NCI-H510A treated with DMSO at 0.1 percent for 48 hours (cell line): ENCODE measurements at regions not wholly inside any gene's neighbourhood (a gene's known extent, or its start where the extent isn't known, plus 50 kb on each side); places are given as distances from the start of the nearest gene placed in this dataset.
"Not testable (repeated sequence)": the region's sequence is repeated elsewhere in the genome, so short reads cannot be mapped to it uniquely, and the experiment has no call there.

Experiments
- DNase-seq: peaks from one replicate; lab custom pipeline; 2025; lab: John Stamatoyannopoulos, UW

GRCh38 chr9:745761-746380 lies 95.6 kb upstream of the DMRT1 start:
- no peak for DNase-seq

- DNase-seq = no peak
Measured at GRCh38 chr9:746661-747434, 94.6 kb upstream of the DMRT1 start.

GRCh38 chr9:747567-747966 lies 93.9 kb upstream of the DMRT1 start:
- DNase-seq = no peak

- no peak for DNase-seq
Measured at GRCh38 chr9:748861-749497, 92.5 kb upstream of the DMRT1 start.

GRCh38 chr9:749716-750115 lies 91.8 kb upstream of the DMRT1 start:
- DNase-seq = no peak

GRCh38 chr9:750249-750967 lies 91.1 kb upstream of the DMRT1 start:
- DNase-seq = no peak

GRCh38 chr9:751137-752051 lies 90.1 kb upstream of the DMRT1 start:
- no peak for DNase-seq

- DNase-seq = no peak
Measured at GRCh38 chr9:752201-752600, 89.3 kb upstream of the DMRT1 start.

- no peak for DNase-seq
Measured at GRCh38 chr9:752681-753200, 88.8 kb upstream of the DMRT1 start.

- DNase-seq = not testable (repeated sequence)
Measured at GRCh38 chr9:753734-754133, 87.8 kb upstream of the DMRT1 start.

GRCh38 chr9:754150-754931 lies 87.2 kb upstream of the DMRT1 start:
- DNase-seq = no peak

- DNase-seq = no peak
Measured at GRCh38 chr9:755454-756381, 85.8 kb upstream of the DMRT1 start.

GRCh38 chr9:757246-757881 lies 84.1 kb upstream of the DMRT1 start:
- DNase-seq = no peak

GRCh38 chr9:758146-758545 lies 83.4 kb upstream of the DMRT1 start:
- no peak for DNase-seq

GRCh38 chr9:759541-759940 lies 82.0 kb upstream of the DMRT1 start:
- DNase-seq = no peak

- DNase-seq = no peak
Measured at GRCh38 chr9:759983-760736, 81.3 kb upstream of the DMRT1 start.

GRCh38 chr9:761176-761792 lies 80.2 kb upstream of the DMRT1 start:
- DNase-seq = no peak
